IMR-90 (cell line): ENCODE measurements at regions not wholly inside any gene's neighbourhood (a gene's known extent, or its start where the extent isn't known, plus 50 kb on each side); places are given as distances from the start of the nearest gene placed in this dataset.

Experiments
- ATAC-seq: fragments of 200-7000 bp; cut with Tn5 transposase; 2 replicates; pipeline ENCODE4 v1.9.1; 2020; ENCODE audit warnings: low read depth, mild to moderate bottlenecking, moderate library complexity
- BruUV-seq: library from RNA; stranded (reverse); fragments of 400-500 nt; replicated peaks from 2 replicates; lab custom pipeline; 2021; lab: Mats Ljungman, UMichigan
- CTCF ChIA-PET: fragments of 300-600 bp; formaldehyde crosslinking; extraction: SDS; loops from one replicate; lab custom pipeline; 2021; ENCODE audit warnings: antibody characterized with exemption; lab: Yijun Ruan, JAX
- POLR2A ChIA-PET: fragments of 300-600 bp; sonication (Branson Sonifier 250); formaldehyde crosslinking; loops from one replicate; lab custom pipeline; 2022; ENCODE audit warnings: antibody characterized with exemption; ENCODE audit not compliant: unreplicated experiment; lab: Charles Lee
- DNase-seq: peaks from one replicate; pipeline ENCODE4 v3.0.0; 2013
- H2AFZ ChIP-seq: replicated peaks from 2 replicates; pipeline ENCODE3; 2013; ENCODE audit warnings: low read length, mild to moderate bottlenecking; ENCODE audit not compliant: poor library complexity
- H2AK5ac ChIP-seq: 2 replicates; pipeline ENCODE4 v1.6.1; 2013; ENCODE audit warnings: low read depth, low read length, inconsistent platforms
- H2AK9ac ChIP-seq: replicated peaks from 2 replicates; pipeline ENCODE3; 2013; ENCODE audit warnings: mild to moderate bottlenecking, low read depth, low read length, moderate library complexity; ENCODE audit not compliant: poor library complexity
- H2BK120ac ChIP-seq: 2 replicates; pipeline ENCODE4 v1.6.1; 2013; ENCODE audit warnings: low read depth, low read length, inconsistent platforms
- H2BK15ac ChIP-seq: 3 replicates; pipeline ENCODE4 v1.6.1; 2013; ENCODE audit warnings: low read depth, low read length, inconsistent platforms
- H2BK20ac ChIP-seq: 2 replicates; pipeline ENCODE4 v1.6.1; 2013; ENCODE audit warnings: low read depth, mild to moderate bottlenecking, inconsistent platforms, low read length, moderate library complexity
- H2BK5ac ChIP-seq: 2 replicates; pipeline ENCODE4 v1.6.1; 2013; ENCODE audit warnings: mild to moderate bottlenecking, low read depth, low read length, inconsistent platforms; ENCODE audit not compliant: poor library complexity, severe bottlenecking
- H3K14ac ChIP-seq: replicated peaks from 2 replicates; pipeline ENCODE4 v1.6.1; 2013; ENCODE audit warnings: low read depth, low read length, inconsistent platforms
- H3K18ac ChIP-seq: 2 replicates; pipeline ENCODE4 v1.6.1; 2013; ENCODE audit warnings: low read depth, low read length, control low read depth
- H3K23ac ChIP-seq: 2 replicates; pipeline ENCODE4 v1.6.1; 2013; ENCODE audit warnings: low read depth, low read length, inconsistent platforms
- H3K27ac ChIP-seq: 2 replicates; pipeline ENCODE4 v1.5.1; 2013; ENCODE audit warnings: mild to moderate bottlenecking, control low read depth, low read length; ENCODE audit not compliant: insufficient read depth
- H3K27me3 ChIP-seq: 2 replicates; pipeline ENCODE4 v1.6.1; 2013; ENCODE audit warnings: low read length; ENCODE audit not compliant: control insufficient read depth, insufficient read depth
- H3K36me3 ChIP-seq: 2 replicates; pipeline ENCODE4 v1.6.1; 2013; ENCODE audit warnings: low read length, mixed read lengths; ENCODE audit not compliant: control insufficient read depth, insufficient read depth
- H3K4ac ChIP-seq: 2 replicates; pipeline ENCODE4 v1.6.1; 2013; ENCODE audit warnings: low read depth, low read length, inconsistent platforms
- H3K4me1 ChIP-seq: 2 replicates; pipeline ENCODE4 v1.6.1; 2013; ENCODE audit warnings: low read length, mixed read lengths; ENCODE audit not compliant: control insufficient read depth, insufficient read depth
- H3K4me2 ChIP-seq: 2 replicates; pipeline ENCODE4 v1.6.1; 2013; ENCODE audit warnings: low read depth, mild to moderate bottlenecking, control low read depth, low read length, moderate library complexity
- H3K4me3 ChIP-seq: 2 replicates; pipeline ENCODE4 v1.5.1; 2013; ENCODE audit warnings: low read depth, mild to moderate bottlenecking, control low read depth, low read length, moderate library complexity; ENCODE audit not compliant: insufficient read depth
- H3K56ac ChIP-seq: 2 replicates; pipeline ENCODE4 v1.6.1; 2013; ENCODE audit warnings: low read length, inconsistent platforms; ENCODE audit not compliant: insufficient read depth; ENCODE audit errors: extremely low read depth
- H3K79me1 ChIP-seq, 2 experiments: 2 replicates each; pipeline ENCODE4 v1.6.1; 2013; ENCODE audit warnings: low read length in 2 of 2, inconsistent platforms in 1 of 2, low read depth in 1 of 2
- H3K9ac ChIP-seq: 2 replicates; pipeline ENCODE4 v1.6.1; 2013; ENCODE audit warnings: low read depth, low read length, control low read depth
- H3K9me1 ChIP-seq: 2 replicates; pipeline ENCODE4 v1.6.1; 2013; ENCODE audit warnings: low read length, inconsistent platforms; ENCODE audit not compliant: insufficient read depth
- H3K9me3 ChIP-seq: 2 replicates; pipeline ENCODE4 v1.6.1; 2013; ENCODE audit warnings: low read length; ENCODE audit not compliant: control insufficient read depth, insufficient read depth
- H4K20me1 ChIP-seq: 2 replicates; pipeline ENCODE4 v1.6.1; 2013; ENCODE audit warnings: low read length, inconsistent platforms; ENCODE audit not compliant: insufficient read depth
- H4K5ac ChIP-seq: 2 replicates; pipeline ENCODE4 v1.6.1; 2013; ENCODE audit warnings: mild to moderate bottlenecking, low read depth, low read length, control low read depth
- H4K8ac ChIP-seq, 2 experiments: 2 replicates each; pipeline ENCODE4 v1.6.1; 2013; ENCODE audit warnings: low read depth in 2 of 2, low read length in 2 of 2, control low read depth in 1 of 2, inconsistent platforms in 1 of 2
- H4K91ac ChIP-seq: 2 replicates; pipeline ENCODE4 v1.6.1; 2013; ENCODE audit warnings: low read depth, low read length, inconsistent platforms; ENCODE audit not compliant: insufficient read depth
- BHLHE40 ChIP-seq: fragments of 150-350 bp; IDR thresholded peaks from 2 replicates; pipeline ENCODE4 v1.6.1; 2016; ENCODE audit warnings: mild to moderate bottlenecking, low read depth, low read length
- CEBPB ChIP-seq: IDR thresholded peaks from 2 replicates; pipeline ENCODE4 v1.6.1; 2012; ENCODE audit warnings: low read depth, low read length, improper control_type of control experiment
- CHD1 ChIP-seq: IDR thresholded peaks from 2 replicates; pipeline ENCODE4 v1.6.1; 2012; ENCODE audit warnings: low read depth, low read length, improper control_type of control experiment
- CTCF ChIP-seq: conservative IDR thresholded peaks from 2 replicates; pipeline ENCODE4 v1.5.1; 2012; ENCODE audit warnings: mild to moderate bottlenecking, low read depth, low read length, improper control_type of control experiment
- ELK1 ChIP-seq: fragments of 150-350 bp; IDR thresholded peaks from 2 replicates; pipeline ENCODE4 v1.6.1; 2016; ENCODE audit warnings: low read depth, mild to moderate bottlenecking, low read length, moderate library complexity, borderline replicate concordance
- FOS ChIP-seq: fragments of 150-350 bp; IDR thresholded peaks from 2 replicates; pipeline ENCODE4 v1.6.1; 2016; ENCODE audit warnings: low read depth, low read length
- MAFK ChIP-seq: IDR thresholded peaks from 2 replicates; pipeline ENCODE4 v1.6.1; 2012; ENCODE audit warnings: low read depth, low read length, improper control_type of control experiment
- MAZ ChIP-seq: IDR thresholded peaks from 2 replicates; pipeline ENCODE4 v1.6.1; 2012; ENCODE audit warnings: low read depth, mild to moderate bottlenecking, low read length, improper control_type of control experiment, moderate library complexity, borderline replicate concordance
- MXI1 ChIP-seq: IDR thresholded peaks from 2 replicates; pipeline ENCODE4 v1.6.1; 2012; ENCODE audit warnings: low read depth, mild to moderate bottlenecking, low read length, moderate library complexity, borderline replicate concordance
- NFE2L2 ChIP-seq: fragments of 150-350 bp; IDR thresholded peaks from 2 replicates; pipeline ENCODE4 v1.6.1; 2016; ENCODE audit warnings: low read depth, mild to moderate bottlenecking, low read length
- POLR2A ChIP-seq: IDR thresholded peaks from 2 replicates; pipeline ENCODE4 v1.6.1; 2012; ENCODE audit warnings: mild to moderate bottlenecking, low read depth, low read length
- RAD21 ChIP-seq: IDR thresholded peaks from 2 replicates; pipeline ENCODE4 v1.6.1; 2012; ENCODE audit warnings: low read length, improper control_type of control experiment
- RCOR1 ChIP-seq: IDR thresholded peaks from 2 replicates; pipeline ENCODE4 v1.6.1; 2012; ENCODE audit warnings: mild to moderate bottlenecking, low read length, improper control_type of control experiment; ENCODE audit not compliant: insufficient replicate concordance
- RFX5 ChIP-seq: IDR thresholded peaks from 2 replicates; pipeline ENCODE4 v1.8.0; 2012; ENCODE audit warnings: low read depth, mild to moderate bottlenecking, low read length, moderate library complexity
- SMC3 ChIP-seq: fragments of 150-350 bp; IDR thresholded peaks from 2 replicates; pipeline ENCODE4 v1.6.1; 2016; ENCODE audit warnings: low read depth, mild to moderate bottlenecking, antibody characterized with exemption, low read length, moderate library complexity
- USF2 ChIP-seq: fragments of 150-350 bp; IDR thresholded peaks from 2 replicates; pipeline ENCODE4 v1.6.1; 2017; ENCODE audit warnings: mild to moderate bottlenecking, antibody characterized with exemption, low read length, low read depth
- WGBS, 2 experiments: methylation state at CpG; one replicate each; pipeline versions ENCODE4 v1.1.5 to v1.1.7; 2013; ENCODE audit warnings: missing lambda C conversion rate in 2 of 2; ENCODE audit not compliant: insufficient read length in 1 of 2; ENCODE audit errors: extremely low coverage in 2 of 2; 5-methylcytosine and 5-hydroxymethylcytosine counted together
- dilution Hi-C: fragments of 300-500 bp; cut with HindIII; formaldehyde crosslinking; loops from one replicate; pipeline ENCODE4 v1.14.3; 2018; ENCODE audit warnings: low sequenced_read_pairs; ENCODE audit not compliant: unreplicated experiment
- in situ Hi-C: fragments of 300-500 bp; cut with MboI; formaldehyde crosslinking; loops from 3 replicates; pipeline ENCODE4 v1.14.3; 2019; ENCODE audit warnings: low sequenced_read_pairs, inconsistent platforms, mixed read lengths
- intact Hi-C: fragments of 100-400 bp; cut with micrococcal nuclease; formaldehyde crosslinking; loops from 2 replicates; pipeline ENCODE4 v1.10.0; 2022

GRCh38 chr3:193096076-193096475 lies 144.9 kb upstream of the PLAAT1 start:
- dilution Hi-C loops (no loop called here), in situ Hi-C loops (no loop called here), intact Hi-C loops (no loop called here)
- no peaks in the 10 kb centered on the region for H3K9me1 ChIP-seq
- no TSS peak for BruUV-seq
- DNase-seq (no peak), ATAC-seq (no peak)
- H3K4ac ChIP-seq, result no peak overlapping the region
- no CpG with 5 or more reads among the region's 2 CpGs for WGBS, 2 experiments
- H2AFZ ChIP-seq, result no peak overlapping the region
- H2BK5ac ChIP-seq, result no peak overlapping the region
- no peak overlapping the region for H4K91ac ChIP-seq
- H3K14ac ChIP-seq, result no peak overlapping the region
- H3K56ac ChIP-seq, result no peak overlapping the region
- H3K4me3 ChIP-seq, result no peak overlapping the region
- H3K9ac ChIP-seq, result no peak overlapping the region
- H4K5ac ChIP-seq, result no peak overlapping the region
- ChIA-PET POLR2A (no interaction called here), CTCF (no interaction called here)
- no peak overlapping the region for H3K4me2 ChIP-seq
- H4K20me1 ChIP-seq, result no peaks in the 10 kb centered on the region
- no peak overlapping the region for H2BK20ac ChIP-seq
- H4K8ac ChIP-seq, result no peak overlapping the region
- no peak overlapping the region for H3K18ac ChIP-seq
- no peak overlapping the region for H3K23ac ChIP-seq
- no peaks in the 10 kb centered on the region for H3K9me3 ChIP-seq
- H3K27me3 ChIP-seq, result no peaks in the 10 kb centered on the region
- TF ChIP-seq RCOR1, result no peak
- no peak for TF ChIP-seq CEBPB
- TF ChIP-seq ELK1, result no peak
- no peak for TF ChIP-seq FOS
- TF ChIP-seq MAZ, result no peak
- no peak for TF ChIP-seq MAFK
- no peak for TF ChIP-seq RFX5
- no peak for TF ChIP-seq BHLHE40
- no peak for TF ChIP-seq USF2
- TF ChIP-seq RAD21, result no peak
- no peak for TF ChIP-seq CTCF
- TF ChIP-seq POLR2A, result no peak
- TF ChIP-seq MXI1, result no peak
- TF ChIP-seq CHD1, result no peak
- TF ChIP-seq SMC3, result no peak
- no peak for TF ChIP-seq NFE2L2
- H2AK5ac ChIP-seq, result no peak overlapping the region
- no peak overlapping the region for H2BK120ac ChIP-seq
- no peaks in the 10 kb centered on the region for H3K4me1 ChIP-seq
- H3K27ac ChIP-seq, result no peak overlapping the region
- no peaks in the 10 kb centered on the region for H3K36me3 ChIP-seq
- no peaks in the 10 kb centered on the region for H3K79me1 ChIP-seq
- no peak overlapping the region for H2BK15ac ChIP-seq
- no peak overlapping the region for H2AK9ac ChIP-seq
